Astrocyte of the hippocampus (primary cell): ENCODE measurements at regions not wholly inside any gene's neighbourhood (a gene's known extent, or its start where the extent isn't known, plus 50 kb on each side); places are given as distances from the start of the nearest gene placed in this dataset.
"Not testable (repeated sequence)": the region's sequence is repeated elsewhere in the genome, so short reads cannot be mapped to it uniquely, and the experiment has no call there.

Experiments
- DNase-seq: peaks from one replicate; pipeline ENCODE4 v3.0.0; 2011; ENCODE audit warnings: low read depth, low spot score

- DNase-seq: no peak
Measured at GRCh38 chr4:134145369-134145768, 56.2 kb downstream of the PABPC4L start.

GRCh38 chr4:134144337-134144736 is 57.3 kb downstream of the PABPC4L start:
- no peak for DNase-seq

- DNase-seq: no peak
Measured at GRCh38 chr4:134141728-134142127, 59.9 kb downstream of the PABPC4L start.

GRCh38 chr4:134139188-134139587 is 62.4 kb downstream of the PABPC4L start:
- DNase-seq: no peak

- DNase-seq: no peak
Measured at GRCh38 chr4:134132086-134132783, 69.4 kb downstream of the PABPC4L start.

- no peak for DNase-seq
Measured at GRCh38 chr4:134126955-134127354, 74.6 kb downstream of the PABPC4L start.

- no peak for DNase-seq
Measured at GRCh38 chr4:134126000-134126560, 75.5 kb downstream of the PABPC4L start.

GRCh38 chr4:134122903-134123302 is 78.7 kb downstream of the PABPC4L start:
- no peak for DNase-seq

- no peak for DNase-seq
Measured at GRCh38 chr4:134117392-134118183, 84.0 kb downstream of the PABPC4L start.

GRCh38 chr4:134089885-134090284 is 111.7 kb downstream of the PABPC4L start:
- no peak for DNase-seq

- DNase-seq: no peak
Measured at GRCh38 chr4:134085496-134085895, 116.1 kb downstream of the PABPC4L start.

GRCh38 chr4:134079085-134079484 is 122.5 kb downstream of the PABPC4L start:
- DNase-seq: not testable (repeated sequence)

GRCh38 chr4:134078230-134078914 is 123.2 kb downstream of the PABPC4L start:
- DNase-seq: no peak

GRCh38 chr4:134073711-134074110 is 127.9 kb downstream of the PABPC4L start:
- DNase-seq: no peak

GRCh38 chr4:134072137-134072536 is 129.5 kb downstream of the PABPC4L start:
- no peak for DNase-seq

- DNase-seq: no peak
Measured at GRCh38 chr4:134070174-134070573, 131.4 kb downstream of the PABPC4L start.

GRCh38 chr4:134057356-134057755 is 144.2 kb downstream of the PABPC4L start:
- DNase-seq: no peak

GRCh38 chr4:134046221-134046620 is 155.4 kb downstream of the PABPC4L start:
- DNase-seq: not testable (repeated sequence)

GRCh38 chr4:134045411-134045810 is 156.2 kb downstream of the PABPC4L start:
- no peak for DNase-seq

- DNase-seq: no peak
Measured at GRCh38 chr4:134043266-134043665, 158.3 kb downstream of the PABPC4L start.

GRCh38 chr4:134028421-134028820 is 173.2 kb downstream of the PABPC4L start:
- no peak for DNase-seq

- peak; percentile 90 for DNase-seq
Measured at GRCh38 chr4:134027931-134028330, 173.7 kb downstream of the PABPC4L start.
